ENCODE measurements at regions not wholly inside any gene's neighbourhood (a gene's known extent, or its start where the extent isn't known, plus 50 kb on each side); places are given as distances from the start of the nearest gene placed in this dataset.

DNA sequence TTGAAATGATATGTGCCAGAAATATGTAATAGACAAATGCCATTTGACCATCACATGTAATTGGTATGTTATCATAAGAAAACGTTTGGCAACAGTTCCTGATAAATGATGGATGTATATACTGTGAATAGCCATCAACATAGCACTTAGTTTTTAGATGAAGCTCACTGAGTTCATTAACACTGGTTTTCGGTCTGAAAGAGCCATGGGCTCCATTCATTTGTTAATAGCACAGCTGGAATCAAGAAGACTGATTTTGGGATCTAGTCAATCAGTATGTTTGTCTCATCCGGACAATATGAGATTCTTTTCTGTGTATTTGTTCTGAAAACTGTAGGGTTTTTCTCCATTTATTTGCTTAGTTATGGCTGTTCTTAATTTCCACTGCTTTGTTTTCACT lies 413.5 kb upstream of the CLINT1 start (continued):
- TF ChIP-seq, protein P1, sequence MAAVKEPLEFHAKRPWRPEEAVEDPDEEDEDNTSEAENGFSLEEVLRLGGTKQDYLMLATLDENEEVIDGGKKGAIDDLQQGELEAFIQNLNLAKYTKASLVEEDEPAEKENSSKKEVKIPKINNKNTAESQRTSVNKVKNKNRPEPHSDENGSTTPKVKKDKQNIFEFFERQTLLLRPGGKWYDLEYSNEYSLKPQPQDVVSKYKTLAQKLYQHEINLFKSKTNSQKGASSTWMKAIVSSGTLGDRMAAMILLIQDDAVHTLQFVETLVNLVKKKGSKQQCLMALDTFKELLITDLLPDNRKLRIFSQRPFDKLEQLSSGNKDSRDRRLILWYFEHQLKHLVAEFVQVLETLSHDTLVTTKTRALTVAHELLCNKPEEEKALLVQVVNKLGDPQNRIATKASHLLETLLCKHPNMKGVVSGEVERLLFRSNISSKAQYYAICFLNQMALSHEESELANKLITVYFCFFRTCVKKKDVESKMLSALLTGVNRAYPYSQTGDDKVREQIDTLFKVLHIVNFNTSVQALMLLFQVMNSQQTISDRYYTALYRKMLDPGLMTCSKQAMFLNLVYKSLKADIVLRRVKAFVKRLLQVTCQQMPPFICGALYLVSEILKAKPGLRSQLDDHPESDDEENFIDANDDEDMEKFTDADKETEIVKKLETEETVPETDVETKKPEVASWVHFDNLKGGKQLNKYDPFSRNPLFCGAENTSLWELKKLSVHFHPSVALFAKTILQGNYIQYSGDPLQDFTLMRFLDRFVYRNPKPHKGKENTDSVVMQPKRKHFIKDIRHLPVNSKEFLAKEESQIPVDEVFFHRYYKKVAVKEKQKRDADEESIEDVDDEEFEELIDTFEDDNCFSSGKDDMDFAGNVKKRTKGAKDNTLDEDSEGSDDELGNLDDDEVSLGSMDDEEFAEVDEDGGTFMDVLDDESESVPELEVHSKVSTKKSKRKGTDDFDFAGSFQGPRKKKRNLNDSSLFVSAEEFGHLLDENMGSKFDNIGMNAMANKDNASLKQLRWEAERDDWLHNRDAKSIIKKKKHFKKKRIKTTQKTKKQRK (IDR thresholded peaks at IDR 0.05; ENCODE audit: low read depth, low read length), result no peak
- TF ChIP-seq CHD2 (IDR thresholded peaks at IDR 0.05; ENCODE audit: borderline replicate concordance, low read depth, low read length) (no peak), KLF5 (IDR thresholded peaks at IDR 0.05; ENCODE audit: partially characterized antibody) (no peak), GABPA (IDR thresholded peaks at IDR 0.05; ENCODE audit: low read depth) (no peak), SRF (IDR thresholded peaks at IDR 0.05; ENCODE audit: low read depth in 2 of 2, low read length in 2 of 2) (no peak), TAF1 (IDR thresholded peaks at IDR 0.05; ENCODE audit: borderline replicate concordance, low read depth, low read length) (no peak)

DNA sequence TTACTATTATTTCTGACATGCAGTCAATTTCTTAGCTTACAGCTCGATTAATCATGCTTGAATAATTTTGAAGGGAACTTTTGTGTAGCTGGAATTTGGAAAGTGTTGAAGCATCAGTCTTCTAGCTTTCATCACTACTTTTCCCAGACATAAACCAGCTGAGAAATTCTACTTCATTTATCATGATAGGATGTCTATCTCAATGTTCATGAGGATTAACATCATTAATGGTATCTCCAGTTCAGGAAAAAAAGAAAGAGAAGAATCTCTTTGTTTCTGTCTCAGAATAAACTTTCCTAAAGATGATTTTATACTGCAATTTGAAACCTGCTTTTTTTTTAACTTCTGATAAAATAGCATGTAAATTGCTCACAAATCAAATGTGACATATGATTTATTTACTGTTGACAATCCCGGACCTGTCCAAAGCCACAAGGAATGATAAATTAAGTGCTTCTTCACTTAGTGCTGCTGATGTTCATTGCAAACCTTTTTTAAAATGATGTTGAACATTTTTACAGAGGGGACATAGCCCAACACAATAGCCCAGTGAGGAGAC lies 412.1 kb upstream of the CLINT1 start:
- ATAC-seq (no peak), FAIRE-seq (no peak)

More for the DNA sequence above, 412.1 kb upstream of the CLINT1 start:
- no peak for DNase-seq (ENCODE audit: low read depth, low spot score)
- Histone ChIP-seq H3K27ac (ENCODE audit: control insufficient read depth, insufficient read depth) (no peak overlapping the region), H2AFZ (ENCODE audit: control insufficient read depth, low read depth, low read length) (no peak overlapping the region), H3K79me2 (ENCODE audit: control insufficient read depth, insufficient read depth, low read length) (no peaks in the 10 kb centered on the region), H4K20me1 (ENCODE audit: control insufficient read depth, insufficient read depth) (no peaks in the 10 kb centered on the region), H3K4me2 (ENCODE audit: control insufficient read depth, insufficient read depth) (no peak overlapping the region), H3K4me3 (no peak overlapping the region), H3K9ac (ENCODE audit: control insufficient read depth, insufficient read depth, low read length) (no peak overlapping the region), H3K4me1 (ENCODE audit: control insufficient read depth, insufficient read depth, low read length) (no peaks in the 10 kb centered on the region), H3K36me3 (ENCODE audit: control insufficient read depth in 2 of 2, insufficient read depth in 2 of 2, low read length in 1 of 2) (no peaks in the 10 kb centered on the region), H3K9me3 (replicated peaks; ENCODE audit: control insufficient read depth, insufficient read depth, low read length) (no peaks in the 10 kb centered on the region; the same call in 2 of the 3 replicates), H3K27me3 (replicated peaks in 1 of 2; ENCODE audit: control insufficient read depth in 2 of 2, insufficient read depth in 2 of 2, low read length in 1 of 2) (0 out of 4 replicates have a peak, but pooled peaks cover 0 to 2% of the 10 kb centered on the region in 2 experiments)
- ChIA-PET POLR2A (no interaction called here), RAD21 (ENCODE audit: unreplicated experiment) (no interaction called here), SMC1A (ENCODE audit: uncharacterized antibody, unreplicated experiment) (no interaction called here), CTCF (interaction anchor here (0.6 kb wide), 1 partner anchor 305 kb away, joined by 4 read pairs; no protein-coding TSS in a partner anchor)
- WGBS (ENCODE audit: insufficient coverage, insufficient replicate concordance, low lambda C conversion rate, missing lambda C conversion rate), result 20% methylated on average over 2 of the region's 2 CpGs
- in situ Hi-C loops (cut with MboI), result no loop called here
- BruUV-seq (replicated peaks), result no TSS peak
- intact Hi-C loops (cut with micrococcal nuclease; ENCODE audit: unreplicated experiment), result no loop called here
- TF ChIP-seq, protein P2, sequence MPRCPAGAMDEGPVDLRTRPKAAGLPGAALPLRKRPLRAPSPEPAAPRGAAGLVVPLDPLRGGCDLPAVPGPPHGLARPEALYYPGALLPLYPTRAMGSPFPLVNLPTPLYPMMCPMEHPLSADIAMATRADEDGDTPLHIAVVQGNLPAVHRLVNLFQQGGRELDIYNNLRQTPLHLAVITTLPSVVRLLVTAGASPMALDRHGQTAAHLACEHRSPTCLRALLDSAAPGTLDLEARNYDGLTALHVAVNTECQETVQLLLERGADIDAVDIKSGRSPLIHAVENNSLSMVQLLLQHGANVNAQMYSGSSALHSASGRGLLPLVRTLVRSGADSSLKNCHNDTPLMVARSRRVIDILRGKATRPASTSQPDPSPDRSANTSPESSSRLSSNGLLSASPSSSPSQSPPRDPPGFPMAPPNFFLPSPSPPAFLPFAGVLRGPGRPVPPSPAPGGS (IDR thresholded peaks at IDR 0.05; ENCODE audit: borderline replicate concordance, insufficient read depth, low read depth, low read length, poor library complexity, severe bottlenecking), result no peak
- TF ChIP-seq MEF2A (IDR thresholded peaks at IDR 0.05; ENCODE audit: insufficient read depth, low read depth, low read length), result no peak
